GDM1 (cell line): ENCODE measurements at regions not wholly inside any gene's neighbourhood (a gene's known extent, or its start where the extent isn't known, plus 50 kb on each side); places are given as distances from the start of the nearest gene placed in this dataset.

Source experiments
- DNase-seq: peaks from one replicate; lab custom pipeline; 2025; lab: John Stamatoyannopoulos, UW

DNA sequence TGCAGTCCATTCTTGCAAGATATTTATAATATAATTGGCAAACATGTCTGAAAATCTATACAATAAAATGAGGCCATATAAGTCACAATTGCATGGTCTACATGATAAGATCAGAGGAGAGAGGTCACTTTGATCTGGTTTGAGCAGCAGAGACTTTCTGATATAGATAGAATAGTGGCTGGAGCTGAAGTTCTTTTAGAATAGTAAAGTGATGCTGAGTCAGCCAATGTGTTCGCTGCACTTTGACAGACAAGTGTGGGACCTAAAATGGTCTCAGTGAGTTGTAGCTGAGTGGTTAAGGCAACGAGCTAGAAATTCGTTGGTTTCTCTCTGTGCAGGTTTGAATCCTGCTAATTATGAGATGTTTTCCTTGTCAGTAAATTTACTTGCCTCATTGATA lies 257.0 kb upstream of the C11orf87 start:
- no peak for DNase-seq

GRCh38 chr11:109166441-109166840 lies 255.5 kb upstream of the C11orf87 start:
- DNase-seq: no peak

DNA sequence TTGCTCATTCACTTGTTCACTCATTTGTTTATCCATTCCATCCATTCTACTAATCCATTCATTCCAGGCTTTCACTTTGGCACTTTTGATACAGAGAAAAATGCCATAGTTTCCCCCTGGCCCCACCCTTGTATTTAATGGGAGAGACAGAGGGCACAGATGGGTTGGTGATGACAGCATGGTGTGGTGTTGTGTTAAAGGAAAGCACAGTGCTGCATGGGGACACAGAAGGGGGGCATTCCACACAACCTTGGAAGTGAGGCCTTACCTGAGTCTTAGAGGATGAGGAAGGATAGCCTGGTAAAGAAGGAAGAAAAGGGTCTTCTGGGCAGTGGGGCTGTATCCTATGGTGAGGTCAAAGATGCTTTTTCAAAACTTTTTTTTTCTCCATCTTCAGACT lies 248.5 kb upstream of the C11orf87 start:
- DNase-seq: no peak

DNA sequence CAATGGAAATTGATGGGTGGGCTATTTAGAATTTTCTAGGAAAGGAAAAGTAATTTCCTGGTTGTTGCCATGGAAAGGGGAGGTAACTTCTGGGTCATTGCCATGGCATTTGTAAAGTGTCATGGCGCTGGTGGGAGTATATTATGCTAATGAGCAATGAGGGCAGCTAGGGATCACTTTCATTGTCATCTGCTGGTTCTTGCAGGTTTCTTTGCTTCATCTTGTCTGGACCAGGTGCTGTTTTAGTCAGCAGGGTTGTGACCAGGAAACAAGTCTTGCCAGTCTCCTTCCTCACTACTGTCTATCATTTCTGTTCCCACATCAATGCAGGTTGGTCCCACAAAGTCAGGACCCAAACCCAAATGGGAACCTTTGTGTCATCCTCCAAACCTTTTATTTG lies 237.6 kb upstream of the C11orf87 start:
- no peak for DNase-seq

DNA sequence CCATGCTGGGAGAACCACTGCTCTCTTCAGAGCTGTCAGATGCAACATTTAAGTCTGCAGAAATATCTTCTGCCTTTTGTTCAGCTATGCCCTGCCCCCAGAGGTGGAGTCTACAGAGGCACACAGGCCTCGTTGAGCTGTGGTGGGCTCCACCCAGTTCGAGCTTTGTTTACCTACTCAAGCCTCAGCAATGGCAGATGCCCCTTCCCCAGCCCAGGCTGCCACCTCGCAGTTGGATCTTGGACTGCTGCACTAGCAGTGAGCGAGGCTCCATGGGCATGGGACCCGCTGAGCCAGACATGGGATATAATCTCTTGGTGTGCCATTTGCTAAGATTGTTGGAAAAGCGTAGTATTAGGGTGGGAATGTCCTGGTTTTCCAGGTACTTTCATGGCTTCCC lies 229.1 kb upstream of the C11orf87 start:
- no peak for DNase-seq

GRCh38 chr11:109193880-109194279 lies 228.1 kb upstream of the C11orf87 start:
- DNase-seq: no peak

DNA sequence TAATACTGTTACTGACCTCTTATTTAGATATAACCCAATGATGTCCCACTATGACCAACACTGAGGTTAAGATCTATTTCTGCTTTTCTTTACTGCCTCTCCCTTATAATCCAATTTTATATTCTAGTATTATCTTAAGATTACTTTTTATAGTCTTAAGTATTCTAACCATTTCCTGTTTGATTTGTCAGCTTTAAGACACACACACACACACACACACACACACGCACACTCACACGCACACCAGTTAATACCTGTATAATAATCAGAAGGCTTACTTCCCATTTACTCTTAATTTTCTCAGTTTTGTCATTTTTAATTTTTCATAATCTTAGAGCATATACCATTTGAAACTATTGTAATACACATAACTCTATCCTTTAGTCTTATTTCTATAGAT lies 226.0 kb upstream of the C11orf87 start:
- no peak for DNase-seq

DNA sequence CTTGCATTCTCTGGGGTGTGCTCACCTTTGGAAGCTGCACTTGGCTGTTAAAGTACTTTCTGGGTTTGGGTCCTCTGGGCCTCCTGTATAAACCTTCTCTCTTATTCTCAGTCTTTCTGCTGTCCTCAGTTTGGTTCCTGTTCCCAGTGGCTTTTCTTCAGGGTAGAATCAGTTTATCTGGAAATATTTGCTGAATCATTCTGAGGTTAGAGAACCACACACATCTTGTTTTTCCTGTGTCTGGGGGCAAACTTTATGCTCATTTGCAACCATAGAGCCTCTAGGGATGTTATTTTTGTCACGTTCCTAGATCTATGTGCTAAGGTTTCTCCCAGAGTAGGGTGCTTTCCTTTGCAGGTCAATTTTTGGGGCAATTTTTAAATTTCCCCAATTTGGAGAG lies 224.3 kb upstream of the C11orf87 start:
- DNase-seq: peak; percentile 5

DNA sequence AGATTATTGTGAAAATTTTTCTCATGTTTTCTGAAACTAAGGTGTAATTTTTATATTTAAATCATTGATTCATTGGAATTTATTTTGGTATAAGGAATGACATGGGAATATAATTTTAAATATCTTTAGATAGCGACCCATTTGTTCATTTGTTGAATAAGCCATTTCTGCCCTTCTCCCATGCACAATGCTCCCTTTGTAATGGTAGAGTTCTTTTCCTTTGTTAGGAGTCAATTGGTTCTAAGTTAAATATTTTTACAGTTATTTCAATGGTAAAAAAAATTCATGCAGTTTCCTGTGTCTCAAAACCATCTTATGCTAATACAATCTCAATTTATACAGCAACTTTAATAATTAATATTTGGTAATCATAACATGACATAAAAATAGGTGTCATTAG lies 218.8 kb upstream of the C11orf87 start:
- DNase-seq: no peak

DNA sequence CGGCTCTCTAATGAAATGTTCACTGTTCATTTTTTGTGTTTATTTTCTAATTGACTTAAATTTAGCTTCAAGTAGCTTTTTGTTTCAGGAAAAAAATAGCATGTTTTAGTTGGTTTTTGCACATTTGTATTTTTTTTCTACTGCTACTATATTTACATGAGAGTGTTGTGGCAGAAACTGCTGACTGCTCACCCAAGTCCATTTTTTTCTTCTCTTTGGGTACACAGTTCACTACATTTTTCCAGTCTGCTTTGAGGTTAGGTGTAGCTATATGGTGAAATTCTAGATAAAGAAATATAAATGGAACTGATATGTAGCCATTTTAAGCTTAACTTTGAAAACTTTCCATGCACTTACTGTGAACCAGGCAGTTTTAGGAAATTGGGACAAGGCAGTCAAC lies 216.7 kb upstream of the C11orf87 start:
- no peak for DNase-seq

DNA sequence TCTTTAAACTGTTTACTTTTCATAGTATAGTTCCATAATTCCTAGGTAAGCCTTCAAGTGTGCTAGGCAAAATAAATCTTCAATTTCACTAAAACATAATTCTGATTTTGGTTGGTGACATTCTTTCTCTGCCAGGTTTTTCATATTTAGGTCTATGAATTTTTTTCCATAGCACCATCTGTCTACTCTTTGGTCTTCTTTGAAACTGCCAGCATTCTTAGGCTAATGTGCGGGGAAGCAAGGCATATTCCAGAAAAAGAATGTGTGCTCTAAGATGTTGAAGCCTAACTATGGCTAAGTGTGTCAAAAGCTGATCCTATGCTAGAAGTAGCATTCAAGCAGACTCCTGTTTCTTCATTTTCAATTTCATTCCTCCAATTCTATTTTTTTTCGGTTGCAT lies 213.9 kb upstream of the C11orf87 start:
- DNase-seq: no peak

GRCh38 chr11:109209572-109209971 lies 212.4 kb upstream of the C11orf87 start:
- no peak for DNase-seq

DNA sequence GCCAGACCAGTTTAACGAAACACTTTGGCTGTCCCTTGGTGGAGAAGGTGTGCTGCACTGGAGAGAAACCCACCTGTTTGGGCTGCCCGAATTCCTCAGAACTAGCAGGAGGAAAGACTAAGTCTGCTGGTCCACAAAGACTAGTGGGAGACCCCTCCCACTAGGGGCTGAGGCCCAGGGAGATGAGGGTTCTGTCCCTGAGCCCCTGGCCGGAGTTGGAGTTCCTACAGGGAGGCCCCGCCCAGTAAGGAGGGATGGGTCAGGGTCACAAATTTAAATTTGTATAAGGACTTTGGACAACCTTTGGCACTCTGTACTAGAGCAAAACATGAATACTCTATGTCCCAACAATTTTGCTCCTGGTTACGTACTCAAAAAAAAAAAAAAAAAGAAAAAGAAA lies 200.8 kb upstream of the C11orf87 start:
- no peak for DNase-seq

DNA sequence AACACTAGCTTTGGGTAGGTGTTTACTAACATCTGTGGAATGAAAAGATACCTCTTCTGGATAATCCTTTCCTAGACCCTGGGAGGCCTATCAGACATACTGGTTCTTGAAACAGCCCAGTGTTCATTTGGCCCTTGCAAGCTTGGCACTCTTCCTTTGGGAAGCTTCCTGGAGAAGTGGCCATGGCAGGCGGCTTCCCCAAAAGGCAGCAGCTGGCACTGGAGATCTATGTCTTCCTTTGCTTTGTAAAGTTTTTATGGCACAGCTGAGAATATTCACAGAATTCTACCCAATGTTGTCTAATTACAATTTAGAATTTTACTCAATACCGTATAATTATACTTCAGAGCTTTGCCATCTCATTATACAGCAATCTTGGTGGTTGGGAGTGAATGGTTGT lies 199.2 kb upstream of the C11orf87 start:
- DNase-seq: no peak

DNA sequence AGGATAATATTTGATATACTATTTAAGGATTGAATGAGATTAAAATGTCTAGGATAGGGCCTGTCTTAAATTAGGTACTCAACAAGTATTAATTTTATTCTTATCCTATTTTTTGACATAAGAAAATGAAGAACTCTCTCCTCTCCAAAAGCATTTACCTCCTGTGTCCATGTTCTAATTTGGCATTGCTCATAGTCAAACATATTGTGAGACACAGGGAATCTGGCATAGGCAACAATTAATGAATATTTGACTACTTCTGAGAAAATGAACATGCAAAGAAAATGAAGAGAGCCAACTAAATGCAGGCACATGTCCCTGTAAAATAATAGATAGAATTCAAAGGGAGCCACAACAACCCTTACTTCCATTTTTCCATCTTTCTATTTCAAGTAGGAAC lies 198.5 kb upstream of the C11orf87 start:
- DNase-seq: no peak

GRCh38 chr11:109229682-109230081 lies 192.3 kb upstream of the C11orf87 start:
- DNase-seq: no peak

DNA sequence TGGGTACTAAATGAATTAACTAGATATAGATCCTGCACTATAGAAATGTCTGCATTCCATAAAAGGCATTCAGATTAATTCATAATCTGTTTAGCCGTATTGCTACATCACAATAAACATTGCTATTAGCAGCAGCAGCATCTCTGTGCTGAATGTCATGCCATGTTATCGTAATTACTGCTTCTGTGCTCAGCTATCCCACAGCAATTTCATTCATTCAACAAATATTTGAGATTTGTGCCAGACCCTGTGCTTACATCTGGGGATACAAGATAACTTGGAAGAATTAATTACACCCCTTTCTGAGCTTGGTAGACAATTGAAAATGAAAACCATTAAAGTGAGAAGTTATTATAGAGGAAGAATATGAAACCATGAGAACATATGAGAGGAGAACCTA lies 185.8 kb upstream of the C11orf87 start:
- no peak for DNase-seq

DNA sequence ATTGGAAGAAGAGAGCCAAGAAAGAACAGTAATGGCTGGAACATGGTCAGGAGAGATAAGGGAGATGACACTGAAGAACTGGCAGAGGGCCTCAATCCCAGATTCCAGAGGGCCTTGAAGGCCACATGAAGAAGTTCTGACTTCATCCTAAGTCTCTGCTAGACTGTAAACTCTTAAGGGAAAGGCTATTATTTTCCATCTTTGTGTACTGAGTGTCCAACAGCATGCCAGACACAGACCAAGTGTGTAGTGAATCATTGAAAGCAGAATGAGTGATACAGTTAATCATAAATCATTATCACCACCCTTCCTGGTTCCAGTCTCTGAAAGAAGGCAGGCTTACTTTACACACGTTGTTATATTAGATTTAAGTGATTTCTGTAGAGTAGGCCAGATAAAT lies 185.3 kb upstream of the C11orf87 start:
- DNase-seq: no peak

GRCh38 chr11:109237636-109238035 lies 184.4 kb upstream of the C11orf87 start:
- no peak for DNase-seq

DNA sequence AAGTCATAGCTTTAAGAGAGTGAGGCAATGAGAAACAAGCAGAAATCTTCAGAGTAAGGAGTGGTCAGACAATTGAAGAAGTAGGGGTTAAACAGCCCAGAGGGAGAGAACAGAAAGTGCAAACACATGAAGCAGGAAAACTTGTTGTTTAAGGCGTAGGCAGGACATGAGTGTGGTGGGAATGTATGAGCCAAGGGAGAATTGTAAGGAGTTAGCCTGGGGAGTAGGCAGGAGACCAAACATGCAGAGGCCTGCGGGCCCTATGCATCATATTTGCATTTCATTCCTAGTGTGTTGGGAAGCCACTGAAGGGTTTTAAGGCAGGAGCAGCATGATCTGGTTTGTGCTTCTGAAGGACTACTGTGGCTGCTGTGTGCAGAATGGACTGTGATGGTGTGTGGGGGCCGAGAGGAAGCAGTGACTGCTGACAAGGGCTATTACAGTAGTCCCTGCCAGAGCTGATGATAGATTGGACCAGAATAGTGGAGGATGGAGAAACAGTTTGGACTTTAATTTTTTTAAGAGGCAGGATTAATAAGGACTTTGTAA lies 179.9 kb upstream of the C11orf87 start:
- no peak for DNase-seq

GRCh38 chr11:109247071-109247470 lies 174.9 kb upstream of the C11orf87 start:
- DNase-seq: no peak

DNA sequence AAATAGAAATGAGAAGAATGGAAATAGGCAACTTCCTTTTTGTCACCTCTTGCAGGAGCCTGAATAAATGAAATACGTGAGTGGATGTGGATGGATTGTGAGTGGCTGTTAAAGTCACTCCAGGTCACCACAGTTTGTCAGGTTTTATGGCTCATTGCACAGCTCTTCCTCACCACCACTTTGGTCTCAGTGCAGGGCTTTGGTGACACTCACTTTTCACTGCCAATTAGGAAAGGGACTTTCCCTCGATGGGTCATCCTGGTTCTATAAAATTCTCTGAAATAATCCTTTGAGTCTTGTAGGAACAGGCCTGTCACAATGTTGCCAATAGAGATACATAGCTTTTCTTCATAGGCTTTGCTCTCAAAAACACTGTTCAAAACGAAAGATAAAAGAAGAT lies 172.4 kb upstream of the C11orf87 start:
- DNase-seq: no peak

- DNase-seq: no peak
Observed at GRCh38 chr11:109251230-109251629, 170.8 kb upstream of the C11orf87 start.

- DNase-seq: no peak
Observed at GRCh38 chr11:109264128-109264527, 157.9 kb upstream of the C11orf87 start.
